HG03175 (cell line): ENCODE measurements at regions not wholly inside any gene's neighbourhood (a gene's known extent, or its start where the extent isn't known, plus 50 kb on each side); places are given as distances from the start of the nearest gene placed in this dataset.

Experiments used
- ATAC-seq: cut with Tn5 transposase; IDR thresholded peaks from one replicate; pipeline ENCODE4 v1.9.1; 2021; ENCODE audit warnings: mild to moderate bottlenecking, moderate library complexity; ENCODE audit not compliant: unreplicated experiment

GRCh38 chr12:131370321-131370720 lies 340.6 kb upstream of the SFSWAP start:
- ATAC-seq: no peak

GRCh38 chr12:131370791-131371347 lies 340.0 kb upstream of the SFSWAP start:
- no peak for ATAC-seq

DNA sequence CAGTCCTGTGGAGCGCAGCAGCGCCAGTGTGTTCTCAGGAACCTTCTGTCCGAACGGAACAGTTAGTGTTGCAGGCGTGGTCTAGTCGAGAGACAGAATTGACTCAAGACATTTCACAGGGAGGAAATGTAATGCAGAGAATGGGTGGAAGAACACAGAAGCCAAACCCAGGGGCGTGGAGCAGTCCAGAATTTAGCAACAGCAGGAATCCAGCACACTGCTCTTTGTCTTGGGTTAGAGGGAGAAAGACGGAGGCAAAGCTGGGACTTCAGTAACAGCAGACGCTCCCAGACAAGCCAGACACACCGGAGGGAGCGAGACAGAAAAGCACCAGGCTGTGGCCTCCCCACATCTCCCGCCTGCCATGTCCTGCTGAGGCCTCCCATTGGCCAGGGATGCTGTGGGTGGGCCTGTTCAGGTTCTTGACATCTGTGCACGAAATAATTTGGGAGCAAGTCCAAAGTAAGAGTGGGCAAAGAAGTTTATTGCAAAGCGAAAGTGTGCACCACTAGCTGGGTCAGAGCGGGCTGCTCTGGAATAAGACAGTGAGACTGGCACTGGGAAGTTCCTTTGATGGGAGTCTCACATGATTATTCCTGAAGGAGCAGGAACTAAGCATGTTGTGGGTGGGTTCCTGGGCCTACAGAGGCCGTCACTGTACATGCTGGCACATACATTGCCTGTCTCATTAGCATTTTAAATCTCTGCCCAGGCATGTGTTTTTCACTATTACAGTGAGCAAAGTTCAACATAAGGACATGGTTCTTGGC lies 339.3 kb upstream of the SFSWAP start:
- no peak for ATAC-seq

DNA sequence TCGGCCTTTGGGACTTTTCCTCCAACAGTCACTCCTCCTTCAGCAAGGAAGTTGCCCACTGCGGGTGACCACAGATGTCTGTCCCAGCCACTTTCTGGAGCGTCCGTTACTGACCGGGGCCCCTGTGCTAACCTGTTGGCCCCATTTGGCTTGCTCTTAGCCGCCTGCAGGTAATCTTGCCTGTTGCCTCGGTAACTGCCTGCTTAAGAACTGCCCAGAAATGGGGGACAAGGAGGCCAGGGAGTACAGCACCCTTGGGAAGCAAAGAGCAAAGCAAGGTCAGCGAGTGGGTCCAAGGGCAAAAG lies 338.8 kb upstream of the SFSWAP start:
- no peak for ATAC-seq

DNA sequence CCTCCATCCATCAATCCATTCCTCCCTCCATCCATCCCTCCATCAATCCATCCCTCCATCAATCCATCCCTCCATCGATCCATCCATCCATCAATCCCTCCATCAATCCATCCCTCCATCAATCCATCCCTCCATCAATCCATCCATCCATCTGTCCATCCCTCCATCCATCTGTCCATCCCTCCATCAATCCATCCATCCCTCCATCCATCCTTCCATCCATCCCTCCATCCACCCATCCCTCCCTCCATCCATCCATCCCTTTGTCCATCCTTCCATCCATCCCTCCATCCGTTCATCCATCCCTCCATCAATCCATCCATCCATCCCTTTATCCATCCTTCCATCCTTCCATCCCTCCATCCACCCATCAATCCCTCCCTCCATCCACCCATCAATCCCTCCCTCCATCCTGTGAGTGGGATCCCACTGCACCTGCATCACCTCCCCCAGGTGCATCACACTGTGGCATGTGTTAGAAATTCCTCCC lies 338.1 kb upstream of the SFSWAP start:
- no peak for ATAC-seq

- no peak for ATAC-seq
Measured at GRCh38 chr12:131375261-131375971, 335.5 kb upstream of the SFSWAP start.

DNA sequence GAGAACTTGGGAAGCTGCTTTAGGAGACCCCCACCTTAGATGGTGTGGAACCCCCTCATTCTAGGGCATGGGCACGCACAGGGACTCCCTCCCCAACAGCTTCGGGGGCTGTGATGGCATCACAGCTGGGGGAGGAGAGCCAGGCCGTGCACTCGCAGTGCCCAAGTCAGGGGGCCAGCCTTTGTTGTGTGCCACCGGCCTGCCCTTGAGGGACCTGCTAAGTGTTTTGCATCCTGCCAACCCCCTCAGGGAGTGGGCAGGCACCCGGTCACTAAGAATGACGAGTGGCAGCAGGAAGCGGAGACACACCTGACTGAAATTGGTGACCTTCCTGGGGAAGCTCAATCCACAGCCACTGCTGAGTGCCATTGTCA lies 334.9 kb upstream of the SFSWAP start:
- ATAC-seq: no peak

- ATAC-seq: no peak
Measured at GRCh38 chr12:131378176-131378842, 332.6 kb upstream of the SFSWAP start.

DNA sequence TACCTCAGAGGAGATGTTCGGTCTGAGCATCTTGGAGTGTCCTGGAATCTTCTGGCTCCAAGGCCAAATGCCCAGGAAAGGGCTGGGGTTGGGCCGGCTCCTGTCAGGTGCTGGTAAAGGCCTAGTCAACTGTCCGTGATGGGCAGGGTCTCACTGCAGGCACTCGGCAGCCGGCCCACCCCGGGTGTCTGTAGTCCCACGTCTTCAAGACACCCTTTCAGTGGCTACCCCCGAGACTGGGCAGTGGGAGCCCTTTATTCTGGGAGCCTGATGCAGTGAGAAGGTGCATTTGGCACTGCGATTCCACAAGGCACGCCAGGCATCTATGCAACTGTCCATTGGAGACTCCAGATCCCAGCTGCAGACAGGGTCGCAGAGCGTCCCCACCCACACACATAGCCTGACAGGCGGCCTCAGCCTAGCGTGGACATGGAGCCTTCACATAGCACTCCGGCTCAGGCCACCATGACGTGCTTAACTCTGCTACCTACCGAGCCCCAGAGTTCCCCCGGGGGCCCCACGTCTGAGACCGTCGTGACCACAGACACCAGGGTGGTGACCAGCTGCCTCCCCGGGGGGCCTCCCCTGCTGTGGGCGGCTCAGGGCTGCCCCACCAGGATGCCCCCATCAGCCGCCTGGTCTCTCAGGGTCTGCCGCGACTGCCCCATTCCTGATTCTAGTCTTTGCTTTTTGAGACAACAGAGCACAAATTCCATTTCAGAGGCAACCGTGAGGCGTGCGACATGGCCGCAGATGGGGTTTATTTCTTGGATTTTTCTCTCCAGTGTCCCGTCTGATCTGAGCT lies 331.8 kb upstream of the SFSWAP start:
- ATAC-seq: no peak

- no peak for ATAC-seq
Measured at GRCh38 chr12:131379738-131380137, 331.2 kb upstream of the SFSWAP start.

DNA sequence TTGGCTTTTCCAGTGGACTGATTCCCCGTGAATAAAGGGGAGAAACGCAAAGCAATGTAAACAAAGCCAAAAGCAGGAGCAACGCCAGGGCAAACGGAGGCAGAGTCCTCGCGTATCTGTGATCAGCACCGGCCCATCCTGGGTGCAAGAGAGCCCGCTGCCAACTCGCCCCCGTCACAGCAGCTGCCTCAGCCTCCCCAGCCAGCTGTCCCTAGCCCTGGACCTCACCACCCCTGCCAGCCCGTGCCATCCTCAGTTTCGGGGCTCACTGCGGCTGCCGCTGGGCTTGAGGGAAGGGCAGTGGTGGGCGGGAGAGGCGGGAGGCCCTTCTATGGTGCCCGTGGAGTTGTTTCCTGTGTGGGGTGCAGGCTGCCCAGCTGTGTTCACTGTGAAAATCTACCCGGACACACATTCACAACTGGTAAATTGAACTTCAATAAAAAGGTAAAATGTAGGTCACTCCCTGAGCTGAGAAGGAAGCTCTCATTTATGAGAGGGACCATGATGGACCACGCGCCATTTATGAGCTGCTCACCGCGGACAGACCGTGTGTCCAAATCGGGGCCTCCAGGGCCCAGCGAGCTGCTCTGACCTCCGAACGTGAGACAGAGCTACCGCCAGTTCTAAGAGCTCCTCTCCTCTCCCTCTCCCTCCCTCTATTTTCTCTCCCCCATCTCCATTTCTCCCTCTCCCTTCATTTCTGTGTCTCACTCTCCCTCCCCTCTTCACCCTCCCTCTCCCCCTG lies 330.5 kb upstream of the SFSWAP start:
- no peak for ATAC-seq

DNA sequence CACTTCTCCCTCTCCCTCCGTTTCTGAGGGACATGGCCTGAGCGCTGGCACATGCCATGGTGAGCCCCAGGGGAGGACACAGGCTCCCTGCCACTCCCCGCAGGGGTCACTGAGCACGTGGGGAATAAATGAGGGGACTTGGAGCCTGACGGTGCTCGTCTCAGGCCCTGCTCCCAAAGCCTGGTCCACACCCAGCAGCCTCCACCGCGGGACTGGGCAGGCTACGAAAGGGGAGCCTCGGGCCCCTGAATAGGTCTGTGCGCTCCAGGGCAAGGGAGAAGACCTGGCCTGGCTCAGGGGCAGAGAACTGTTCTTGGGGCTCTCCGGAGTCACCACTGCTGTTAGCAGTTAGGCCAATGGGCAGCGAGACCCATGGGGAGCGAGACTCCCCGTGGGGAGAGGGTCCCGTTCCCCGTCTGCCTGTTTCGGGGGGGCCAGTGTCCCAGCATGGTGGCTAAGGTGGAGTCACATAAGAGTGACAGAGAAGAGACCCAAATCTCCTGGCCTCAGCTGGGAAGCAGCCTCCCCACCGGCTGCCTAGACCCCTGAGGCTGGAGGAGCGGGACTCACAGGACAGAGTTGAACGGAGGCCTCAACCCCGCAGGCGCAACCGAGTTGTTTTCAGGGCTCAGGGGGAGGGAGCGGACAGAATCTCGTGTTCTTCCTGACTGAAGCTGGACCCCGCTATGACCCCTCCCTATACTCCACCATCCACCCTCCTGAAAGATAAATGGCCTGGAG lies 329.8 kb upstream of the SFSWAP start:
- ATAC-seq: no peak

DNA sequence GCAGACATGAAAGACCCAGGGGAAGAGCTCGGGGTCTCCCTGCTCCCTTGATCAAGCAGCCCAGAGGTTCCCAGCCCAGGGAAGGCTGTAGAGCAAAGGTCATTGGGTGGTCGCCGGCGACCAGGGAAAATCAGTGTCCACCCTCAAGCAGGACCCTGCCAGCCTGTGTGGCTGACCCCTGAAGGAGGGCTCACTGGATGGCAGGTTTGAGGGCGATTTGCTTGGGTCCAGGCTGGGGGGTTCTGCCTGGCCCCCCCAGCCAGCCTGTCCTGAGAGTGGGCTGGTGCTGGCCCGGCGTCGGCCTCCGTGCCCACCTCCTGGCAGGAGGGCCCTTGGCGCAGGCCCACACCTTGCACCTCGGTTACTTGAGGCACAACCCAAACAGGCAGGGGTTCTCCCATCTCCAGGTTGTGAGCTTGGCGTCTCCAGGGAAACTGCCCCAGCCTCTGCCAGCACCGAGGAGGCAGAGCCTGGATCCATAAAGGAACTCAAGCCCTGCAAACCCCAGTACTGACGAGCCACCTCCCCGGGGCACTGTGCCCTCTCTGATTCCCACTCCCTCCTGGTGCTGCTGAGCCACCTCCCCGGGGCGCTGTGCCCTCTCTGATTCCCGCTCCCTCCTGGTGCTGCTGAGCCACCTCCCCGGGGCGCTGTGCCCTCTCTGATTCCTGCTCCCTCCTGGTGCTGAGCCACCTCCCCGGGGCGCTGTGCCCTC lies 329.0 kb upstream of the SFSWAP start:
- no peak for ATAC-seq

GRCh38 chr12:131383291-131383690 lies 327.6 kb upstream of the SFSWAP start:
- no peak for ATAC-seq

DNA sequence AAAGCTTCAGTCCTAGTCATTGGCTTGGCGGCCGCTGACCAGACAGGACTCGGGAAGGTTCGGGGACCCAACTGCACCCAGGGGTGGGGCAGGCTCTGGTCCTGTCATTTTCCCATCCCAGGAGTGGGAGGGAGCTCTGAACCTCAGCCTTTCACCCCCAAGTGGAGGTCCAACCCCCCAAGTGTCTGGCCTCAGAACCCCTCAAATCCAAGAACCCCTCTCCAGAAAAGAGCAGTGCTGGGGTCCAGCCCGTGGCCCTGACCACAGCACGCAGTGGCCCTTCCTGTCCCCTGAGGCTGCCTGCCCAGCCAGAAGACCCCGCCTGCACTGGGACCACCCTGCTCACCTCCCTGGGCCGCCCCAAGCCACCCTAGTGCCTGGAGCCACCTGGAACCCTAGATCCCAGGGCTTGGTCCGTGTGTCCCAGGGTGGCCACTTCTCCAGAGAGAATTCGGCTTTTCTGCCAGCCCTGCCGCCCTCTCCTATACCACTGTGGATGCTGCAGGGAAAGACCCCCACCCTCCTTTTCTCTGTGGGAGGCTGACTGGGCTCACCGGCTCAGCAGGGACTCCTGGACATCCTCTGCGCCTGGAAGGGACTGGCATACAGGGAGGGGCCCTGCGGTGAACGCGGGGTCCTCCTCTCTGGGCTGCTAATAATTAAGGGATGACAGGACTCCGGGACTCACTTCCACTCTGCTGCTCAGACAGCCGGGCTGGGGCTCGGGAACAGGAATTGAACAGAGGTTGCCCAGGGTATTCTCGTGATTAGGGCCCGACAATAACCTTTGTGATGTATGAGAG lies 326.9 kb upstream of the SFSWAP start:
- ATAC-seq: no peak

DNA sequence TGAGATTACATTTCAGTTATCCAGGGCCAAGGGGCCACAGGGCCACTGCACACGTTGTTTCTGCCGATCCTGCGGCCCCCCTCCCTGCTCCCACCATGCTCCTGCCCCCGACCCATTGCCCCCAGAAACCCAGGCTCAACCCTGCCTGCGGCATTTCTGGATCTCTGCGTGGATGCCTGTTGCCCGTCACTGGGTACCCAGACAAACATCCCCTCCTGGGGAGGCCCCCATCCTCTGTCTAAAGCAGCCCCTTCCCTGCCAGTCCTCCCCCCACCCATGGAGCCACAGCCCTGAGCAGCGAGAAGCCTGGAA lies 326.4 kb upstream of the SFSWAP start:
- ATAC-seq: no peak

DNA sequence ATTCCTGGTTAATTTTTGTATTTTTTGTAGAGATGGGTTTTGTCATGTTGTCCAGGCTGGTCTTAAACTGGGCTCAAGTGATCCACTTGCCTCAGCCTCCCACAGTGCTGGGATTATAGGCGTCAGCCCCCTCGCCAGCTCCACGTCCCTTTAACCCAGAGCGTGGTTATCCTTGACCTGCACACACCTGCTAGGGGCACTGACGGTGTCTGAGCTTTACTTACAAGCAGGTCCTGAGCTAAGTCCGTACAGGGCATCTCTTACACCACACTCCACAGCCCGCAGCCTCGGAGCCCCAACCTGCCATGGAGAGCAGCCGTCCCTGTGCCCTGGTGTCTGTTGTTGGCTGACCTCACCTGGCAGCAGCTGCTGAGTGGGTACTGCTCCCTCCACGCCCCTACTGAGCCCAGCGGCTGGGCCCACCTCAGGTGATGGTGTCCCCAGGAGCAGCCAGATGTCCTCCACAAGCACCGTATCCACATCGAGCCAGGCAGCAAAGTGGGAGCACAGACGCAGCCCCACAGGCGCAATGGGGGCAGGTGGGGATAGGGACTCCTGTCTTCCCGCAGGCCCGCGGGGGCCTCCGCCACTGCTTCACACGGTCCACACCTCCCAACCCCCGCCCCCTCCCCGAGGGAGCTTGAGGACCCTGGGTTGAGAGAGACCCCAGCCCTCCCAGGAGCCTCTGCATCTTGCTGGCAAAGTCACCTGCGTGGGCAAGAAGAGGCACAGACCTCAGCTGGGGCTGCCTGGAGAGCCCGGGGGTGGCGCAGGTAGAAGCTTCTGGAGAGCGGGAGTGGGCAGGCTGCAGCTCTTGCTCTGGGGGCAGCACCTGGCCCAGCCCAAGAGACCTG lies 325.4 kb upstream of the SFSWAP start:
- no peak for ATAC-seq
